Stimulated activated naive CD4-positive, alpha-beta T cell treated with Interleukin-2 at 50 U/mL for 16 hours (primary cell): ENCODE measurements at regions not wholly inside any gene's neighbourhood (a gene's known extent, or its start where the extent isn't known, plus 50 kb on each side); places are given as distances from the start of the nearest gene placed in this dataset.

Source experiments
- DNase-seq: peaks from one replicate; lab custom pipeline; 2025; lab: John Stamatoyannopoulos, UW

GRCh38 chr4:53688186-53688790, 97.0 kb upstream of the LNX1 start:
- DNase-seq: no peak

GRCh38 chr4:53686521-53686920, 95.2 kb upstream of the LNX1 start:
- DNase-seq: no peak

DNA sequence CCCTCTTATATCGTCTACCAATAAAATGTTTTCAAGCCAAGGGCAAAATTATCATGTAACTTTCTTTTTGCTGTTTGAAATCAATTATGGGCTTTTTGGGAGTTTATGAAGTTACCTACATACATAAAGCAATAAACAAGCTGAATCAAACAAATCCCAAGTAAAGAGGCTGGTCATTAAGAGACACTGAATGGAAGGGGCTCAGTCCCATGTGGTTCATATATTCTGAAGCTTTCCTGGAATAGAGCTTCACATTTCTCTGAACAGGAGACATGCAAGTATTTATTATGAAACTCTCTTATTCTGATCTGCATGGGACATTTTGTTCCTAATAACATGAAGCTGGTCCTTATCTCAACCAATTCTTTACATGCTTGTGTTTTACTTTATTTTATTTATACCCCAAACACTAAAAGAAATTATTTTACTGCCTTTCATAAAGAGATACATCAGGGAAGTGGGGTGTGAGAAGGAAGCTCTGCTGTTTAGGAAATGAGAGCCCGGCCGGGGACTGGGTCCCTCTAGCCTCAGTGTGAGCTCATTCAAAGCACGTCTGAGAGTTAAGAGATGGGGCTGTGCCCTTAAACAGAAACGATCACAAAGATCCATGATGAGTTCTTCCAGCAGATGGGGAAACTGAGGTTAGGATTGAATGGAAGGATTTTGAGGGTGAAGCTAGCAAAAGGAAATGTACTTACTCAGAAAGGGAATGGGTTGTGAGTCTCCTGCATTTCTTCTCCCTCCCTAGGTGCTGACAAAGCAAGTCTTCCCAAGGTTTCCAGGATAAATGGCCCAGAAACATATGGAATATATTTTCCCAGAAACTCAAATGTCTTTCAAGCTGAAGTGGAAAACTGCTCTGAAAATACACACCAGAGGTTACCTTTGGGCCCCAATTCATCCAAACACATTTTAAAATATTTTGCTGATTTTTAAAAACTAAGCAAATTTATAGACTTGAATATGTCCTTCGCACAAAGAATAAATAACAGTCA, 93.1 kb upstream of the LNX1 start:
- no peak for DNase-seq

- DNase-seq: no peak
Observed at GRCh38 chr4:53682908-53683307, 91.6 kb upstream of the LNX1 start.

- no peak for DNase-seq
Observed at GRCh38 chr4:53682196-53682595, 90.9 kb upstream of the LNX1 start.

- DNase-seq: no peak
Observed at GRCh38 chr4:53680598-53680997, 89.3 kb upstream of the LNX1 start.

GRCh38 chr4:53680168-53680567, 88.9 kb upstream of the LNX1 start:
- no peak for DNase-seq

GRCh38 chr4:53676402-53676871, 85.2 kb upstream of the LNX1 start:
- DNase-seq: no peak

DNA sequence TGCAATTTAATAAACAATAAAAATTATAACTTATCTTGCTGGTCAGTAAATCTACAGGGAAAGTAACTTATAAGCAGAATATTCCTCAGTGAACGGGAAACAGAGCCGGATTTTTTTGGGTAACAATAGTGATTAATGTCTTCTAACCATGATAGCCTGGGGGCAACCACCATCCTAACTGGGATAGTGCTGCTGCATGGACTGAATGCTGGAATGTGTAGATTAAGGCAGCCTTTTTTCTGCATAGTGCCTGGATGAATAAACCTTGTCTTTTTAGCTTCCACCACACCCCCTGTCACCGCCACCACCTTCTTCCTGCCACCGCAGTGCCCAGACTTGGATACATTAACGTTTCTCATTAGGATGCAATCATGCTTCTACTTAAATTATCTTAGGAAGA, 83.6 kb upstream of the LNX1 start:
- DNase-seq: no peak

- DNase-seq: no peak
Observed at GRCh38 chr4:53672873-53673272, 81.6 kb upstream of the LNX1 start.

DNA sequence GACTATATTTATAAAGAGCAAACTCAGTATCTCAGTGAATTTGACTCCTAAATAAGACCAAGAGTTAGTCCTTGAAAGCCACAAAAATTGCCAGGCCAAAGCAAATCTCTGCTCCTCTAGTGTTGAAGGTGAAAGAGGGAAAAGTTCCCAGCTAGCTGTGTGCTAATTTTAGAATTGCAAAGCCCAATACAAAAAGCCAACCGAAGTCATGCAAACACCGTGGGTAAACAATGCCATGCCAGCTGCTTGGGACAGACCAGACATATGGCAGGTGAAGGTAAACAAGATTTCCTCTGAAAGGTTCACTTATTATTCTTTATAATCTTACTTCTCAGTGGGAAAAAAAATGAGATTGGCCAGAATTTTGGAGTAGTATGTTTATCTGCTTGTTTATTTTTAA, 80.5 kb upstream of the LNX1 start:
- DNase-seq: no peak

GRCh38 chr4:53659737-53660136, 68.5 kb upstream of the LNX1 start:
- DNase-seq: no peak

DNA sequence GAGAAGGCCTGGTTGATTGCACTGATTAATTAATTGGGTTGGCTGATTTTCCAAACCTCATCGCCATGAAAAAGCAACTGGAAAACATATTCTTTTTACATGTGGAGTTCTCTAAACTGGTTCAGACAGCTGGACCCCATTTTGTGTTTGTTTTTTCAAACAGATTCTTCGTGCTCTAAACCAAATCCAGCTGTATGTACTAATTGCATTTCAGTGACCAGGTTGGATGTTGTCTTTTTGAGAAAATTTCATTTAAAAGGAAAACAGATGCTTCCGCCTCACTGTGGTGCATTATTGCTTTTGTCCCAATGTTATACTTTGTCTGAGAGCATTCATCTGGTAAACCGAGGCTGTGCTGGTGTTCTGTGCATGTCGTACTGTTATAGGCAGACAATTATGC, 67.8 kb upstream of the LNX1 start:
- DNase-seq: no peak

- DNase-seq: no peak
Observed at GRCh38 chr4:53658029-53658428, 66.7 kb upstream of the LNX1 start.

DNA sequence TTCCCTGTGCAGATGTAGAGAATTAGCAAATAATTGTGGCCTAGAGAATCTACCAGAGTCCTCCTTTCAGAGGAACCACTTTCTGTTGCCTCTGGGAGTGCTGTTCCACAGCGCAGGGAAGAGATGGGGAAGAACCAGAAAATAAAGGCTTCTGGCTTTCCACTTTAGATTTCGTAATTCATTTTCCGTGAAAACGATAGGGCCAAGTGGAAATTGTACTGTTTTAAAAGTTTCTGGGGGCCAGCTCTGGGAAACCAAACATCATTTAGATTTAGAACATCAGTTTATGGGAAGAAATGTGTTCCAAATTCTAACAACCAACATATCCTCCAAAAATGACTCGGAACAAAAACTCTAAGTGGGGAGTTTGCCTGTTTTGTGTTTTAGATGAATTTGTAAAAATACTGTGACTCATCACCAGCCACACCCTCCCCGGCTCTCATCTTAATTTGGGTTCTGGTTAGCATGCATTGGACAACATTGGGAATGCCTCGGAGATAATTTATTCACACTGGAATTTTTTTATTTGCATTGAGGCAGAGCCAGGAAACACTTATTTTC, 65.2 kb upstream of the LNX1 start:
- DNase-seq: no peak

DNA sequence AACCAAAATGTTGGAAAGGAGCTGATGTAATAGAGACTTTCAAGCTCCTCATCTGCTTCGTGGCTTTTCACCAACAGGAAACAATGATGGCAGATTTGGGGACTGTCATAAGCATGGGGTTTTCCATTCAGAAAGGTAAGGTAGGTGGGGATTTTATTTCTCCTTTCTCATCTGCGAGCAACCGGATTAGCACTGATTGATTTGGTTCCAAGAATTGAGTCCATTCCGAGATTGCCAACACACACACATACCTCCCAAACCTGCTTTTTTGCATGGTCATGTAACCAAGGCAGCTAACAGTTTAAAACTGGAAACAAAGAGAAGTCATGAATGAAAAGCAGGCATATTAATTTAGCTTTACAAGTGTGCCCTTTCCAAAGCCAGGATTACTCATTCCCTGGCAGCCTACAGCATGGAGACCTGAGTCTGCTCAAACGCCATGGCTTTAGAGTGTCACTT, 63.0 kb upstream of the LNX1 start:
- no peak for DNase-seq

DNA sequence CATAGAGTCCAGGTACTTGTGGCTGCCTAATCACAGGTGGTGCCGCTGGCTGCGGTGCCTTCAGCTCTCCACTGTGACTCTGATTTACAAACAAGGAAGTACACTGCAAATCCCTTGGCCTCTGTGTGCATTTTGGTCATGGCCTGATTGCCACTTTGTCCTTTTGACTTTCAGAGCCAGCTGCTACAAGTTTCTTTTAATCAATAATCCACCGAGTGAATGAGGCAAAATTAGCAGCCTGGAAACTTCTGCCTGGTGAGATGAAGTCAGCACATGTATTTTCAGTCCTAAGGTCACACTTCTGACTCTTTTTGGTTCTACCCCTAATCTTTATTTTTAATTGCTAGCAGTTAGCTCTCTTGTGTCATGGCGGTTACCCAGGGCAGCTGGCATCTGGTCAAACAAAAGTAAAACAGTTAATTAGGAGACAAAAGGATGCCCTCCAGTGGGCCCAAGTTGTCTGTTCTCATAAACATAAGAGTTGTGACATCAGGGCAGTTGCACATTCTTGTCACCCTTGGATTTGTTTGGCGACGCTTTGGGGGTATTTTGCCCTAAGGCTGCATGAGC, 62.3 kb upstream of the LNX1 start:
- DNase-seq: no peak

DNA sequence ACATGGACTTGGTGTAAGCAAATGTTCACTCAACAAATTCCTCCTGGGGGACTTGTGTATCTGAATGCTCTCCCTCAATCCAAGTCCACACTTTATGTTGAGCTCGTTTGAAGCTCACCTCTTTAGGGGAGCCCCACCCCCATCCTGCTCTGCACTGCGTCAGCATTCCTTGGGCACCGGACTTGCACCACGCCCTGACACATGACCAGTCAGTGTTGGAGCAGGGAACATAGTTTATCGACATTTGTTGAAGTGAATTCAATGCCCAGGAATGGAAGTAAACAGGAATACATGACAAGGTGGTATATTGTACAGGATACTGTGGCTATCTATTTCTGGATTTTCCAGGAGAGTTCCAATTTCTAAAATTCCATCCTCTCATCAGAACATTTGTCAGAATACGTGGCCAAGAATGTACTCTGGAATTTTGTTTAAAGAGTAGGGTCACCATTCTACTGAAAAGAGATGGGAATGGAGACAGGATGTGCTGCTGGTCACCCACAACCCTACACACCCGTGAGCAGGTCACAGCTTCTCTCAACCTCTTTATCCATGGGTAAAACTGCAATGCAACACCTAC, 60.0 kb upstream of the LNX1 start:
- no peak for DNase-seq

DNA sequence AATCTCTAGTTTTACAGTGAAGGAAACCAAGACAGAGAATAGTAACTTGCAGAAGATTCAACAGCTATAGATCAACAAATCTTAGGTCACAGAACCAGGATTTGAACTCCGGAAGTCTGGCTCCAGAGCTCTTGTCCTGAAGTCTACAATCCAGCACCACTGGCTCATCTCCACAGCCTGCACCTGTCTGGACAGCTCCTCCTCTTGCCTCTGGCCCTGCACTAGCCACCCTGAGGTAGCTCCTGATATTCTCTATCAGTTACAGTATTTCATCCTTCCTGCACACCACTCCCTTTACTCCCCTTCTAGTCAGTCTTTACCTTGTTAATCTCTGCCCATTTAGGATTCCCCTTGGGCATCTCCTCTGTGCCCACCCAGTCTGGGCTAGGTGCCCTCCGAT, 58.1 kb upstream of the LNX1 start:
- DNase-seq: no peak

GRCh38 chr4:53647547-53647946, 56.3 kb upstream of the LNX1 start:
- DNase-seq: no peak

DNA sequence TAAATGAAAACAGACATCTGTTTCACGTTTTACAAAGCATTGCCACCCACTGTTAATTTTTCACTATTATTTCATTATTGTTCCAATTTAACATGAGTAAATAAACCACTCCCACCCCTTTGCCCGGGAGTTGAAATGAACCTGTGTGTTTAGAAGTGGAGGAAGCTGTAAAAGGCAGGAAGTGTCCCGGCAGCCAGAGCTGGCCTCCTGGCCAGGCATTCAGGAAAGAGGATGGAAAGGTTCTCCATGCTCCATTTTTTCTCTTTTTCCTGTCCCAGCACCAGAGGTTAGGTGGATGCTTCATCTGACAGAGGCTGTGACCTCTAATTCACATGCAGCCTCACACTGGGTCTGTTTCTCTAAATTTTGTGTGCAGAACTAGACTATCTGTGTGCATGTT, 55.5 kb upstream of the LNX1 start:
- DNase-seq: no peak

DNA sequence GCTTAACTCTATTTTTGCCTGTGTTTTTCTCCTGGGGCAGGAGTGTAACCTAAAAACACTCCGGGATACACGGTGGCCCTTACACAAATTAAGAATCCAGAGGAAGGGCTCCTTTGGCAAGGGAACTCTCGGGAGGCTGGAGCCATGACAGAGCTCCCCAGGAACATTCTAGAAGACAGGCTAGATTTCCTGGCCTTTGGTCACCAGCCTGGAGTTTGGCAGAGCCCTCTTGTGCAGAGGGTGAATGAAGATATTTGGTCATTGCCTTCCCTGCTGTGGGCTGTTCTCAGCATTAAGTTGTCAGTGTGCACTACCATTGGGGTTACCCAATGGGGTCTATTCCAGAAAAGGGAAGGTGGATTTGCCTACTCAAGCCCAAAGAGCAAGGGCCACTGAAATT, 53.8 kb upstream of the LNX1 start:
- DNase-seq: no peak
